ENCODE measurements at regions not wholly inside any gene's neighbourhood (a gene's known extent, or its start where the extent isn't known, plus 50 kb on each side); places are given as distances from the start of the nearest gene placed in this dataset.

DNA sequence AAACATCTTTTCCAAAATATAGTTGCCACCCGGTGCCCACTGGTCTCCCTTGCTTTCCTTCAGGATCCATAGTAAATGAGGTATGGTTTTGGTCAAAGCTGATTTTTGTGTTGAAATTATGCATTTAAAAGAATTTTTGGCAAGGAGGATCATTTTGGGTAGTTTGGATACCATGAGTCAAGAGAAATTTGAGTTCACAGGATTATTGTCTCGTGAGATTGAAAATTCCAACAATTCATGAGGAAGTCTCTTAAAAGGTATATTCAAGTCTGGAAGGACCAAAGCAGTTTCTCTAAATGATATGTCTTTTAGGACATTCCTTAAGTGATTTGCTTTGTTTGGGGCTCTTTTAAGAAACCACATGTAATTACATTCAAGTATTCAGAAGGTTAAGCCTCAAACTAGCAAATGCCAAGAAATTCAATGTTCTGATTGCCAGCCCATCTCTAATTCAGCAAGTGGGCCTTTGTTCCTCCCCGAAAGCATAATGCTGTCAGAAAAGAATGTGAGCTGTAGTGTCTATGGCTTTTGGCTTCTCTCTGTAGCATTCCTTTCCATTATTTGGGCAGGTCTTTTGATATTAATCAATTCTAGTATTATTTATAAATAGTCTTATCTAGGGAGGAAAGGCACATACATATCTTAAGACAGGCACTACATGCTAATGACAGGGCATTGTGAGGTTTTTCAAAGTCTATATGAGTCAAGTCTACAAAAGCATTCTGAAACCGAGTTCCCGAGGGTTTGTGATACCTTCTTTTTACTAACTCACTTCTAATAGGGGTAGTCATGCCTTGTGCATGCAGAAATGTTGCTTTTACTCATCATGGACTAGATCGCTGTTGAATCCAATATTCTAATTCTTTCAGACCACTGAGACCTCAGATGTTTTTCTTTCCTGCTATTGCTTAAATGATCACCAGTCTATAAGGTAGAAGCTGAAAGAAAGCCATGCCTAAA, 453.9 kb downstream of the ENC1 start:
- H3K4me1 Mint-ChIP-seq (ENCODE audit: low read depth) = no peaks in the 10 kb centered on the region
- DNase-seq (ENCODE audit: low spot score, unreplicated experiment) = no peak
- H3K4me3 Mint-ChIP-seq (ENCODE audit: low read depth) = no peak overlapping the region
- H3K27me3 Mint-ChIP-seq = no peaks in the 10 kb centered on the region
- H3K9me3 Mint-ChIP-seq (ENCODE audit: low read depth) = peaks cover 4% of the 10 kb centered on the region
- no peak overlapping the region for H3K27ac Mint-ChIP-seq
- no peaks in the 10 kb centered on the region for H3K36me3 Mint-ChIP-seq (ENCODE audit: insufficient read depth)
- TF ChIP-seq, protein P1, sequence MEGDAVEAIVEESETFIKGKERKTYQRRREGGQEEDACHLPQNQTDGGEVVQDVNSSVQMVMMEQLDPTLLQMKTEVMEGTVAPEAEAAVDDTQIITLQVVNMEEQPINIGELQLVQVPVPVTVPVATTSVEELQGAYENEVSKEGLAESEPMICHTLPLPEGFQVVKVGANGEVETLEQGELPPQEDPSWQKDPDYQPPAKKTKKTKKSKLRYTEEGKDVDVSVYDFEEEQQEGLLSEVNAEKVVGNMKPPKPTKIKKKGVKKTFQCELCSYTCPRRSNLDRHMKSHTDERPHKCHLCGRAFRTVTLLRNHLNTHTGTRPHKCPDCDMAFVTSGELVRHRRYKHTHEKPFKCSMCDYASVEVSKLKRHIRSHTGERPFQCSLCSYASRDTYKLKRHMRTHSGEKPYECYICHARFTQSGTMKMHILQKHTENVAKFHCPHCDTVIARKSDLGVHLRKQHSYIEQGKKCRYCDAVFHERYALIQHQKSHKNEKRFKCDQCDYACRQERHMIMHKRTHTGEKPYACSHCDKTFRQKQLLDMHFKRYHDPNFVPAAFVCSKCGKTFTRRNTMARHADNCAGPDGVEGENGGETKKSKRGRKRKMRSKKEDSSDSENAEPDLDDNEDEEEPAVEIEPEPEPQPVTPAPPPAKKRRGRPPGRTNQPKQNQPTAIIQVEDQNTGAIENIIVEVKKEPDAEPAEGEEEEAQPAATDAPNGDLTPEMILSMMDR (IDR thresholded peaks at IDR 0.05; ENCODE audit: unreplicated experiment) = no peak

DNA sequence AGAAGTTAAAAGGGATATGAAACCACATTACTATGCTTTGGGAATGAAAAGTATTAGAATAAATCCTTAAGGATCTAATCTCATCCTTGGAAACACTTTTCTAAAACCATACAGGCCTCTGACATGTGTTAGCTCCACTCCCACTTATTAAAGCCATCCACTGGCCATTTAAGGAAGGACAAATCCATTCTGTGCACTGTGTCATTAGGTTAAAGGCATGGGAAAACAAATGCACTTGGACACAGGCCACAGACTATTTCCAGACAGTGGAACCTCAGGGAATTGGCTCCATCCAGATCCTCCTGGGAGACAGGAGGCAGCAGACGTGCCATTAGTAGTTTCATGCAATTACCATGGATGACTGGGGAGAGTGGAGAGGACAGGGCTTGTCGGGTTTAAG, 454.9 kb downstream of the ENC1 start:
- Mint-ChIP-seq H3K27me3 (no peaks in the 10 kb centered on the region), H3K4me1 (ENCODE audit: low read depth) (no peaks in the 10 kb centered on the region), H3K36me3 (ENCODE audit: insufficient read depth) (no peaks in the 10 kb centered on the region), H3K27ac (no peak overlapping the region), H3K4me3 (ENCODE audit: low read depth) (no peak overlapping the region), H3K9me3 (ENCODE audit: low read depth) (peaks cover 4% of the 10 kb centered on the region)
- DNase-seq (ENCODE audit: low spot score, unreplicated experiment) = no peak
- TF ChIP-seq, protein P1 (IDR thresholded peaks at IDR 0.05; ENCODE audit: unreplicated experiment) = no peak

DNA sequence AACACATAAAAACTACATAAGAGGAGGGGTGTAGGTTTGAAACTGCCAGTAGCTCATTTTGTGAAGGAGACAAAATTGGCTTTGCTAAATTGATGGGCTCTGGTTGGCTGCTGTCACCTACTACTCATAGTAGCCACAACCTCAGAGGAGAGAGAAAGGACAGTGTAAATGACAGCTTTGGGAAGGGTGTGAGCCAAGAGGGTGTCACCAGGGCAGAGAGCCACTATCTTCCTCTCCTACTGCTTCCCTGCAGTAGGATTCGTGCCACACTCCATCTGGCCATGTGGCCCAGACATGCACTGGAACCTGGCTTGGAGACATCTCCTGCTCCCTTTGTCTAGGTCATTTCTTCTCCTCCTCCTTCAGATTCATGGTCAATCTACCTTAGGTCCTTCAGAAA, 455.9 kb downstream of the ENC1 start:
- DNase-seq (ENCODE audit: low spot score, unreplicated experiment) = no peak
- Mint-ChIP-seq H3K36me3 (ENCODE audit: insufficient read depth) (no peaks in the 10 kb centered on the region), H3K27me3 (no peaks in the 10 kb centered on the region), H3K4me1 (ENCODE audit: low read depth) (no peaks in the 10 kb centered on the region), H3K9me3 (ENCODE audit: low read depth) (peaks cover under 1% of the 10 kb centered on the region), H3K4me3 (ENCODE audit: low read depth) (no peak overlapping the region), H3K27ac (no peak overlapping the region)
- TF ChIP-seq, protein P1 (IDR thresholded peaks at IDR 0.05; ENCODE audit: unreplicated experiment) = no peak

DNA sequence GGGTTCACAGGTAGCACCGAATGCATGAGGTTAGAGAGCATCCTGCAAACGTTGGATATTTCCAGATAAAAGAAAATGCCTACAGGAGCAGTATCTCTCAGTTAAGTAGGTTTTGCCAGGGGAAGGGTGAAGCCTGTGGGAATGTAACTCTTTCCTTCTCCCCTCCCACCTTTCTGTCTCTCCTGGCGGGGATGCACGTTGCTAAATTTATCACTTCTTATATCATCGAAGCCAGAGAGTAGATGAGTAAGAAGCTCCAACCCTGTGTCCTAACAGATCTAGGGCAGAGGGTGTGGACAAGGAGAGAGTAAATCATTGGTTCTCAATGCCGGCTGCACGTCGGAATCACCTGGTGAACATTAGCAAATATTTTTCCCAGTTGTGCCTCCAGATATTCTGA, 457.5 kb downstream of the ENC1 start:
- Mint-ChIP-seq H3K36me3 (ENCODE audit: insufficient read depth) (no peaks in the 10 kb centered on the region), H3K27me3 (no peaks in the 10 kb centered on the region), H3K9me3 (ENCODE audit: low read depth) (no peaks in the 10 kb centered on the region), H3K4me1 (ENCODE audit: low read depth) (no peaks in the 10 kb centered on the region), H3K4me3 (ENCODE audit: low read depth) (no peak overlapping the region), H3K27ac (no peak overlapping the region)
- no peak for DNase-seq (ENCODE audit: low spot score, unreplicated experiment)
- TF ChIP-seq, protein P1 (IDR thresholded peaks at IDR 0.05; ENCODE audit: unreplicated experiment) = no peak

DNA sequence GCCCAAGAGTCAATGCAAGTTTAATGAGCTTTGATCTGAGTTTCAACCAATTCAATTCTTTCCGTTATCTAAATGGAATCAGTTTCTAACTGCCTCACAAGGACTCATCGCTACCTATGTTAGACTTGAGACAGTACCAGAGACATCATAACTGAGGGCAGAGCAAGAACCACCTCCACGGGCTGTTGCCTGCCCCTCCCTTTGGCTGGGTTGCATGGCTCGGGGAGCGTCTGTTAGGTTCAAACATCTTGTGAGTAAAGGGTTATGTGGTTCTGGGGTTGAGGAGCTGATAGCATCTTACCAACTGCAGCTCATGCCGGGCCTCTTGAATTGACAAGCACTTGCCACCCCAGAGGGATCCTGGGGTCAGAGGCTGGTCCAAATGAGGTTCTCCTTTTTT, 457.9 kb downstream of the ENC1 start:
- Mint-ChIP-seq H3K27ac (no peak overlapping the region), H3K27me3 (no peaks in the 10 kb centered on the region), H3K4me3 (ENCODE audit: low read depth) (no peak overlapping the region), H3K9me3 (ENCODE audit: low read depth) (no peaks in the 10 kb centered on the region), H3K4me1 (ENCODE audit: low read depth) (no peaks in the 10 kb centered on the region), H3K36me3 (ENCODE audit: insufficient read depth) (no peaks in the 10 kb centered on the region)
- no peak for DNase-seq (ENCODE audit: low spot score, unreplicated experiment)
- TF ChIP-seq, protein P1 (IDR thresholded peaks at IDR 0.05; ENCODE audit: unreplicated experiment) = no peak
